ENCODE measurements at regions not wholly inside any gene's neighbourhood (a gene's known extent, or its start where the extent isn't known, plus 50 kb on each side); places are given as distances from the start of the nearest gene placed in this dataset.

DNA sequence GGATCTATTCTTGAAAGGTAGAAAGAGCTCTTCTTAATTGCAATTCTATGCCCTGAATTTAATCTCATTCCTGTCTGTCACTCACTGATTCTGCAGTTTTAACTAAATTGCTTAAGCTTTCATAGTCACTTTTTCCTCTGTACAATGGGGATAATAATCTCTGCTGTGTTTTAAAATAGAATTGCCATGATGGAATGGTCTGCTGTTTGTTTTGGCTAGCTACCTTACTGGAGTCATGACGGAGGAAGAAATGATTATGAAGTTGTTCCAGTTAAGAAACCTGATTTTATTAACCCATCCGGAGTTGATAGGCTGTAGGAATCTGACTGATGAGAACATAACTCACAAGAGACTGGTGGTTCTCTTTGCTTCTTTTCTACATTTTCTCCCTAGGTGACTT, 54.9 kb upstream of the ITM2B start:
- Histone ChIP-seq H3K4me3 (ENCODE audit: insufficient read depth, low read depth, low read length) (no peak overlapping the region), H3K14ac (replicated peaks; ENCODE audit: low read depth, low read length) (no peak overlapping the region), H4K5ac (ENCODE audit: low read depth, low read length) (no peak overlapping the region), H2BK5ac (ENCODE audit: low read depth, low read length, poor library complexity, severe bottlenecking) (no peak overlapping the region), H2AFZ (replicated peaks; ENCODE audit: low read length, poor library complexity) (no peak overlapping the region), H4K8ac (ENCODE audit: low read depth in 2 of 2, low read length in 2 of 2) (no peak overlapping the region), H3K9me1 (ENCODE audit: insufficient read depth, low read length) (no peaks in the 10 kb centered on the region), H2AK9ac (replicated peaks; ENCODE audit: low read depth, low read length, poor library complexity) (no peak overlapping the region), H3K9me3 (ENCODE audit: control insufficient read depth, insufficient read depth, low read length) (no peaks in the 10 kb centered on the region), H3K4me1 (ENCODE audit: control insufficient read depth, insufficient read depth, low read length) (no peaks in the 10 kb centered on the region), H4K20me1 (ENCODE audit: insufficient read depth, low read length) (no peaks in the 10 kb centered on the region), H3K23ac (ENCODE audit: low read depth, low read length) (no peak overlapping the region), H2BK120ac (ENCODE audit: low read depth, low read length) (no peak overlapping the region), H3K4ac (ENCODE audit: low read depth, low read length) (no peak overlapping the region), H3K56ac (ENCODE audit: extremely low read depth, insufficient read depth, low read length) (no peak overlapping the region), H3K4me2 (ENCODE audit: low read depth, low read length) (no peak overlapping the region), H3K27ac (ENCODE audit: insufficient read depth, low read length) (no peak overlapping the region), H3K36me3 (ENCODE audit: control insufficient read depth, insufficient read depth, low read length) (no peaks in the 10 kb centered on the region), H4K91ac (ENCODE audit: insufficient read depth, low read depth, low read length) (no peak overlapping the region), H2BK20ac (ENCODE audit: low read depth, low read length) (no peak overlapping the region), H2BK15ac (ENCODE audit: low read depth, low read length) (no peak overlapping the region), H3K18ac (ENCODE audit: low read depth, low read length) (no peak overlapping the region), H3K79me1 (ENCODE audit: low read depth in 1 of 2, low read length in 2 of 2) (no peaks in the 10 kb centered on the region), H3K9ac (ENCODE audit: low read depth, low read length) (no peak overlapping the region), H3K27me3 (ENCODE audit: control insufficient read depth, insufficient read depth, low read length) (peaks cover 8% of the 10 kb centered on the region; the same call in 1 of the 2 replicates), H2AK5ac (ENCODE audit: low read depth, low read length) (no peak overlapping the region)
- in situ Hi-C loops (cut with MboI; ENCODE audit: low sequenced_read_pairs), result no loop called here
- DNase-seq (no peak), ATAC-seq (ENCODE audit: low read depth) (no peak)
- intact Hi-C loops (cut with micrococcal nuclease), result no loop called here
- no CpG with 5 or more reads among the region's 2 CpGs for WGBS, 2 experiments (ENCODE audit: extremely low coverage in 2 of 2, insufficient read length in 1 of 2)
- BruUV-seq (replicated peaks), result no TSS peak
- dilution Hi-C loops (cut with HindIII; ENCODE audit: low sequenced_read_pairs, unreplicated experiment), result no loop called here
- TF ChIP-seq CHD1 (IDR thresholded peaks at IDR 0.05; ENCODE audit: low read depth, low read length), result no peak
- TF ChIP-seq ELK1 (IDR thresholded peaks at IDR 0.05; ENCODE audit: borderline replicate concordance, low read depth, low read length), result no peak
- no peak for TF ChIP-seq RFX5 (IDR thresholded peaks at IDR 0.05; ENCODE audit: low read depth, low read length)
- TF ChIP-seq, protein P1, sequence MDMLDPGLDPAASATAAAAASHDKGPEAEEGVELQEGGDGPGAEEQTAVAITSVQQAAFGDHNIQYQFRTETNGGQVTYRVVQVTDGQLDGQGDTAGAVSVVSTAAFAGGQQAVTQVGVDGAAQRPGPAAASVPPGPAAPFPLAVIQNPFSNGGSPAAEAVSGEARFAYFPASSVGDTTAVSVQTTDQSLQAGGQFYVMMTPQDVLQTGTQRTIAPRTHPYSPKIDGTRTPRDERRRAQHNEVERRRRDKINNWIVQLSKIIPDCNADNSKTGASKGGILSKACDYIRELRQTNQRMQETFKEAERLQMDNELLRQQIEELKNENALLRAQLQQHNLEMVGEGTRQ (IDR thresholded peaks at IDR 0.05; ENCODE audit: low read depth, low read length), result no peak
- no peak for TF ChIP-seq MXI1 (IDR thresholded peaks at IDR 0.05; ENCODE audit: borderline replicate concordance, low read depth, low read length)
- no peak for TF ChIP-seq CTCF (conservative IDR thresholded peaks at IDR 0.05; ENCODE audit: low read depth, low read length)
- no peak for TF ChIP-seq BHLHE40 (IDR thresholded peaks at IDR 0.05; ENCODE audit: low read depth, low read length)
- TF ChIP-seq FOS (IDR thresholded peaks at IDR 0.05; ENCODE audit: low read depth, low read length), result no peak
- no peak for TF ChIP-seq SMC3 (IDR thresholded peaks at IDR 0.05; ENCODE audit: low read depth, low read length)
- TF ChIP-seq POLR2A (IDR thresholded peaks at IDR 0.05; ENCODE audit: low read depth, low read length), result no peak
- TF ChIP-seq CEBPB (IDR thresholded peaks at IDR 0.05; ENCODE audit: low read depth, low read length), result no peak
- TF ChIP-seq NFE2L2 (IDR thresholded peaks at IDR 0.05; ENCODE audit: low read depth, low read length), result no peak
- TF ChIP-seq RAD21 (IDR thresholded peaks at IDR 0.05; ENCODE audit: low read length), result no peak
- TF ChIP-seq MAZ (IDR thresholded peaks at IDR 0.05; ENCODE audit: borderline replicate concordance, low read depth, low read length), result no peak
- ChIA-PET CTCF (interaction anchor here (1.1 kb wide), 1 partner anchor 10 kb away, joined by 3 read pairs; no protein-coding TSS in a partner anchor), POLR2A (ENCODE audit: unreplicated experiment) (no interaction called here)

Data from IMR-90 (cell line).